Adrenal gland (tissue), 9 donors: ENCODE measurements at regions not wholly inside any gene's neighbourhood (a gene's known extent, or its start where the extent isn't known, plus 50 kb on each side); places are given as distances from the start of the nearest gene placed in this dataset.
A peak's percentile ranks its signal among the peaks of the same experiment; 100 is the strongest.

Experiments used
- DNase-seq, 7 donors: peaks; one replicate each; pipeline ENCODE4 v3.0.0-alpha.2; 2019 to 2020
- H3K27ac ChIP-seq, 5 donors: fragments of 200-600 bp; sonication (generic) in 4 of 5; 1 replicate in 3 of 5; 2 replicates in 2 of 5; pipeline versions ENCODE4 v1.5.1 to v1.8.0; 2016 to 2020; ENCODE audit warnings: mild to moderate bottlenecking in 1 of 5
- H3K27me3 ChIP-seq: fragments of 200-600 bp; 2 replicates; pipeline ENCODE4 v1.8.0; 2021
- H3K36me3 ChIP-seq, 2 donors: fragments of 200-600 bp; replicated peaks in 1 of 2; 1 replicate in 1 of 2; 2 replicates in 1 of 2; pipeline versions ENCODE4 v1.5.1 to v1.8.0; 2018 to 2022
- H3K4me1 ChIP-seq, 2 donors: fragments of 200-600 bp; replicated peaks in 1 of 2; 1 replicate in 1 of 2; 2 replicates in 1 of 2; pipeline versions ENCODE4 v1.5.1 to v1.8.0; 2018 to 2021
- H3K4me3 ChIP-seq, 4 donors: fragments of 200-600 bp; sonication (generic) in 3 of 4; one replicate each; pipeline ENCODE4 v1.5.1; 2016 to 2018
- H3K9me3 ChIP-seq, 3 donors: fragments of 200-600 bp; sonication (generic) in 1 of 3; replicated peaks in 1 of 3; 1 replicate in 2 of 3; 2 replicates in 1 of 3; pipeline versions ENCODE4 v1.5.1 to v1.8.0; 2016 to 2021
- CTCF ChIP-seq, 6 experiments: fragments of 450-650 bp in 4 of 6; fragments of 200-600 bp in 2 of 6; sonication (generic) in 1 of 6; IDR thresholded peaks; 1 replicate in 5 of 6; 2 replicates in 1 of 6; pipeline versions ENCODE4 v1.5.1 to v1.8.0; 2016 to 2021; ENCODE audit warnings: antibody characterized with exemption in 6 of 6, mild to moderate bottlenecking in 2 of 6, moderate library complexity in 1 of 6
- POLR2A ChIP-seq, 2 donors: fragments of 450-650 bp; IDR thresholded peaks; one replicate each; pipeline ENCODE4 v1.6.1; 2017; ENCODE audit warnings: antibody characterized with exemption in 2 of 2, mild to moderate bottlenecking in 2 of 2, moderate library complexity in 1 of 2
- WGBS, 4 donors: extraction: QIAGEN DNeasy Blood & Tissue Kit in 2 of 4; methylation state at CpG; one replicate each; pipeline versions ENCODE4 v1.1.5 to v1.1.7; 2013 to 2017; 5-methylcytosine and 5-hydroxymethylcytosine counted together
- intact Hi-C, 2 donors: fragments of 100-400 bp; cut with DNase I; formaldehyde crosslinking; loops; one replicate each; pipeline versions ENCODE4 v1.14.1 to v1.15.0; 2022 to 2023
- donor health status: healthy with polysubstance abuse.
- donor health status: Bipolar disorder and iron deficiency.
- donor health status: DM: yes; HTN: yes; CAD: no.
- donor health status: DM: no; HTN: no; CAD: no.
- donor health status: DM: no; HTN: no; CAD: no.

GRCh38 chr5:2020730-2021129 lies 138.0 kb upstream of the IRX4 start:
- Histone ChIP-seq H3K4me1 (no peaks in the 10 kb centered on the region), H3K4me3 (no peak overlapping the region), H3K9me3 (no peaks in the 10 kb centered on the region), H3K27me3 (peaks cover 3% of the 10 kb centered on the region), H3K36me3 (no peaks in the 10 kb centered on the region), H3K27ac (no peak overlapping the region)
- no peak for DNase-seq
- intact Hi-C loops: no loop called here
- WGBS, 4 donors: 61 to 84% (median 76%) methylated on average over 11 of the region's 11 CpGs
- TF ChIP-seq CTCF (IDR thresholded peaks at IDR 0.05) (no peak), POLR2A (IDR thresholded peaks at IDR 0.05) (no peak)

- TF ChIP-seq POLR2A (IDR thresholded peaks at IDR 0.05) (no peak), CTCF (IDR thresholded peaks at IDR 0.05) (no peak)
- intact Hi-C loops: no loop called here
- Histone ChIP-seq H3K9me3 (no peaks in the 10 kb centered on the region), H3K27me3 (peaks cover 2% of the 10 kb centered on the region), H3K27ac (no peak overlapping the region), H3K36me3 (no peaks in the 10 kb centered on the region), H3K4me3 (no peak overlapping the region), H3K4me1 (no peaks in the 10 kb centered on the region)
- DNase-seq: no peak
- WGBS, 4 donors: 61 to 70% (median 69%) methylated on average over 6 to 9 of the region's 9 CpGs
Observed at GRCh38 chr5:2019716-2020115, 137.0 kb upstream of the IRX4 start.

- intact Hi-C loops: no loop called here
- 37 to 48% (median 41%) methylated on average over 6 of the region's 6 CpGs for WGBS, 4 donors
- no peak overlapping the region for H3K27ac ChIP-seq
- no peaks in the 10 kb centered on the region for H3K36me3 ChIP-seq
- H3K4me1 ChIP-seq: no peaks in the 10 kb centered on the region
- no peaks in the 10 kb centered on the region for H3K9me3 ChIP-seq
- DNase-seq: no peak
- no peaks in the 10 kb centered on the region for H3K27me3 ChIP-seq
- TF ChIP-seq CTCF (IDR thresholded peaks at IDR 0.05) (no peak), POLR2A (IDR thresholded peaks at IDR 0.05) (no peak)
- no peak overlapping the region for H3K4me3 ChIP-seq
Observed at GRCh38 chr5:2018390-2018724, 135.6 kb upstream of the IRX4 start.

GRCh38 chr5:2017540-2018389 lies 135.0 kb upstream of the IRX4 start:
- Histone ChIP-seq H3K4me1 (no peaks in the 10 kb centered on the region), H3K27me3 (no peaks in the 10 kb centered on the region), H3K9me3 (no peaks in the 10 kb centered on the region), H3K36me3 (no peaks in the 10 kb centered on the region), H3K27ac (no peak overlapping the region), H3K4me3 (no peak overlapping the region)
- DNase-seq: peak in 1 of 7 donors; percentile 30
- intact Hi-C loops: no loop called here
- TF ChIP-seq CTCF (IDR thresholded peaks at IDR 0.05): peak in 4 of 6 experiments; percentile 20 to 35 (median 26)
- TF ChIP-seq POLR2A (IDR thresholded peaks at IDR 0.05): no peak
- 73 to 74% (median 74%) methylated on average over 20 of the region's 20 CpGs for WGBS, 4 donors
